ENCODE measurements at regions not wholly inside any gene's neighbourhood (a gene's known extent, or its start where the extent isn't known, plus 50 kb on each side); places are given as distances from the start of the nearest gene placed in this dataset.

GRCh38 chr6:108779536-108780275 lies 68.5 kb upstream of the ARMC2 start:
- DNase-seq: no peak

- DNase-seq: no peak
Observed at GRCh38 chr6:108780784-108781183, 67.4 kb upstream of the ARMC2 start.

- peak in 1 of 2 donors; percentile 7 for DNase-seq
Observed at GRCh38 chr6:108781419-108782100, 66.7 kb upstream of the ARMC2 start.

- peak; percentile 79 to 80 for DNase-seq
Observed at GRCh38 chr6:108782179-108783041, 65.8 kb upstream of the ARMC2 start.

GRCh38 chr6:108785653-108786052 lies 62.6 kb upstream of the ARMC2 start:
- DNase-seq: no peak

- DNase-seq: no peak
Observed at GRCh38 chr6:108788416-108788815, 59.8 kb upstream of the ARMC2 start.

- no peak for DNase-seq
Observed at GRCh38 chr6:108789475-108789874, 58.7 kb upstream of the ARMC2 start.

GRCh38 chr6:108791700-108792099 lies 56.5 kb upstream of the ARMC2 start:
- DNase-seq: no peak

GRCh38 chr6:108793516-108794251 lies 54.5 kb upstream of the ARMC2 start:
- no peak for DNase-seq

GRCh38 chr6:108795122-108795521 lies 53.1 kb upstream of the ARMC2 start:
- no peak for DNase-seq

- no peak for DNase-seq
Observed at GRCh38 chr6:108795814-108796213, 52.4 kb upstream of the ARMC2 start.

GRCh38 chr6:108796875-108797274 lies 51.3 kb upstream of the ARMC2 start:
- no peak for DNase-seq

- no peak for DNase-seq
Observed at GRCh38 chr6:108797951-108798669, 50.1 kb upstream of the ARMC2 start.

All from CD4-positive, alpha-beta T cell treated with Interferon alpha-2 for 1 hour (primary cell).